ENCODE measurements at regions not wholly inside any gene's neighbourhood (a gene's known extent, or its start where the extent isn't known, plus 50 kb on each side); places are given as distances from the start of the nearest gene placed in this dataset.

DNA sequence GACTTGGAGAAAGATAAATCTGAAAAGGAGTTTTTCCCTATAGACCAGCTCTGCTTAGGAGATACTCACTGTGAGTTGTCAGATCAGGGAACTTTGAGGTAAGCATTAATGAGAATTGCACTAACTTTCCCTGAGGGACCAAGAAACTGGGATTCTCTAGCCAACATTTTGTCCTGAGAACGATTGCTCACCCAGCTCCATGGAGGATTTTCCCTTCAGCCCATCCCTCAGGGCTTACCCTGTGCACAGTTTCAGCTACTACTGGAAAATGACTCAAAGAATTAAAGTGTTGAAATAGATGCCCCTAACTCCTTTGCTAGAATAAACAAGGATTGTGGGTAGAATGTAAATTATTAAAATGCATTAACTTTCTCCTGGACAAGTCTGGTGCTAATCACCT, 237.2 kb upstream of the IL12B start:
- H3K4me3 ChIP-seq (replicated peaks; ENCODE audit: low read depth, low read length) = no peak overlapping the region
- DNase-seq (ENCODE audit: extremely low read depth, low read depth) = no peak
- no peak for TF ChIP-seq CTCF (IDR thresholded peaks at IDR 0.05; ENCODE audit: low read depth, low read length, missing control alignments)

- no peak for TF ChIP-seq CTCF (IDR thresholded peaks at IDR 0.05; ENCODE audit: low read depth, low read length, missing control alignments)
- no peak for DNase-seq (ENCODE audit: extremely low read depth, low read depth)
- H3K4me3 ChIP-seq (replicated peaks; ENCODE audit: low read depth, low read length) = no peak overlapping the region
Observed at GRCh38 chr5:159571501-159572244, 241.4 kb upstream of the IL12B start.

- TF ChIP-seq CTCF (IDR thresholded peaks at IDR 0.05; ENCODE audit: low read depth, low read length, missing control alignments) = no peak
- DNase-seq (ENCODE audit: extremely low read depth, low read depth) = no peak
- no peak overlapping the region for H3K4me3 ChIP-seq (replicated peaks; ENCODE audit: low read depth, low read length)
Observed at GRCh38 chr5:159576902-159577301, 246.6 kb upstream of the IL12B start.

GRCh38 chr5:159581502-159582249, 251.4 kb upstream of the IL12B start:
- TF ChIP-seq CTCF (IDR thresholded peaks at IDR 0.05; ENCODE audit: low read depth, low read length, missing control alignments) = no peak
- DNase-seq (ENCODE audit: extremely low read depth, low read depth) = peak; percentile 38
- H3K4me3 ChIP-seq (replicated peaks; ENCODE audit: low read depth, low read length) = no peak overlapping the region

DNA sequence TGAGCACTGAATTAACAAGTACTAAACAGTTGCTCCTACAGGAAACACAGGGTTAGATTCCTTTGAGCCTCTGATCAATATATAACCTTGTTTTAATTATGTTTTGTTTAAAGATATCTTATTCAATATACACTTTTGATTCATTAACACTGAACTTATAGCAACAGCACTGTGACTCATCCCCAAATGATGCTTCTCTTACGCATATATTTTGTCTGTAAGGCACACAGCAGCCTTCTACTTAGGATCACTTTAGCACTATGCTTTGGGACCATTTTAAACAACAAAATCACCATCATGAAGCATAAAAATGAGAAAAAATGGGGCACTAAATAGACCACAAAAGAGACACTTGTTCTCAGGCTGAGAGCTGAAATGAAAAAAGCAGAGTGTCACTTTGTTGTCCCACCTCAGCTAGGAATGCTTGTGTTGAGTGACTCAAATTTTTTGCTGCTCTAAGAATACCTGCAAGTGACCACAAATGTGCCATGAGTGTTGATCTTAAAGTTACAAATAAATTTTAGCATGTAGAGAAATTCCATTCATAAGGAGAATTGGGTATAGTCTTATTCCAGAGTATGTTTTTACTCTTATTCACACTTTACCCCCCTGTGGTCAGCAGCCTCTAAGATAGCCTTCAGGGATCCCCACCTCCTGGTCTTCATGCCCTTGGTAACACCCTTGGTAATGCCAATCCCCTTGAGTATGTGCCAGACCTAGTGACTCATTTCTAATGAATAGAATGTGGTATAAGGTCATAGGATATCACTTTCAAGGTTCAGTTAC, 252.7 kb upstream of the IL12B start:
- TF ChIP-seq CTCF (IDR thresholded peaks at IDR 0.05; ENCODE audit: low read depth, low read length, missing control alignments) = no peak
- DNase-seq (ENCODE audit: extremely low read depth, low read depth) = no peak

DNA sequence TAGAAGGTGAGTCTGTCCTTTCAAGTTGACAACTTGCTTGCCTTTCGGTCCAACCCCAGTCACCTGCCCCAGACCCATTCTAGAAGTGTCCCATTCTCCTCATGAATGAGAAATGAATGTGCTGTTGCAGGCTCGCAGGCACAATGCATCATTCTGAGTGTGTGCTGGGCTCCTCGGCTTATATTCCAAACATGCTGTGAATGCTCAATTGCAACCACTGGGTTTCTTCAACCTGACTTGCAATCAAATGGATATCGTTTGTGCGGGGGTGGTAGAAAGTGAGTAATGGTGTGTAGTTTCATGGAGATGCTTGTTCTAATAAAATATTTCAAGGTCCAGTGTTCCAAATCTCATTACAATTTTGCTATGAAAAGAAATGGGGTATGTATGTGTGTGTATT, 256.6 kb upstream of the IL12B start:
- H3K4me3 ChIP-seq (replicated peaks; ENCODE audit: low read depth, low read length) = no peak overlapping the region
- DNase-seq (ENCODE audit: extremely low read depth, low read depth) = no peak
- TF ChIP-seq CTCF (IDR thresholded peaks at IDR 0.05; ENCODE audit: low read depth, low read length, missing control alignments) = no peak

More for the DNA sequence above, 252.7 kb upstream of the IL12B start:
- no peak overlapping the region for H3K4me3 ChIP-seq (replicated peaks; ENCODE audit: low read depth, low read length)
